T-helper 2 cell treated with Interferon-gamma antibody and Interleukin-4, amounts not matched to agents 100 ng/mL and 5 ng/mL, for 36 hours (primary cell): ENCODE measurements at regions not wholly inside any gene's neighbourhood (a gene's known extent, or its start where the extent isn't known, plus 50 kb on each side); places are given as distances from the start of the nearest gene placed in this dataset.

Experiments
- intact Hi-C: fragments of 100-400 bp; cut with micrococcal nuclease; formaldehyde crosslinking; loops from one replicate; pipeline ENCODE4 v1.15.1; 2023

DNA sequence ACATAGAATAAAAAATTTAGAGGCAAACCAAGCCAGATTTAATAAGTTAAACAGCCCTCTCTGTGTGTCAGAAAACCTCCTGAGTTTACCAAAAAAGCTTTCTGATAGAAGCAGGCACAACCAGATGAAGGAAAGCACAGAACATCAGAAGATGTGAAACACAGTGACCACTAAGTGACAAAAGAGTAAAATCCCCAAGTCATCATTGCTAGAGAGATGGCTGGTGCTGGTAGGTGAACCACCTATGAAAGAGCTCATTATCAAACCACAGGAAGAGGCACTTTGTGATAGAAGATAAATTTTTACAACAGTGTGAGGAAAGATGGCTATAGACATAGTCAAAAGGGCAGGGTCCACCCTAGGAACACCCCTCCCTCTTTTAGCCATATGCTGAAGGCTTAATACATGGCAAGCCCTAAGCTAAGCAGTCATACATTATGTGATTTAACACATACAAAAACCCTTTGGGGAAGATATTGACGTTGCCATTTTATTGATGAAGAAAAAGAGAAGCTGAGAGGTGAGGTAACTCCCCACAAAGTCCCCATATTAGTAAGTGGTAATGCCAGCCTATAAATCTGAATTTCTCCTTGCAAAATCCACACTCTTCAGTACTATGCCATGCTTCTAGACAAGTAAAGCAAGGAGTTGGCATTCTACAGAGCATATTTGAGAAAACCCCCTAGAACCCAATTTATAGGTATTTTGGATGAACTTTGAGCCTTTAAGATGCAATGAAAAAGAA, 449.9 kb downstream of the LRIG3 start:
- intact Hi-C loops = no loop called here

DNA sequence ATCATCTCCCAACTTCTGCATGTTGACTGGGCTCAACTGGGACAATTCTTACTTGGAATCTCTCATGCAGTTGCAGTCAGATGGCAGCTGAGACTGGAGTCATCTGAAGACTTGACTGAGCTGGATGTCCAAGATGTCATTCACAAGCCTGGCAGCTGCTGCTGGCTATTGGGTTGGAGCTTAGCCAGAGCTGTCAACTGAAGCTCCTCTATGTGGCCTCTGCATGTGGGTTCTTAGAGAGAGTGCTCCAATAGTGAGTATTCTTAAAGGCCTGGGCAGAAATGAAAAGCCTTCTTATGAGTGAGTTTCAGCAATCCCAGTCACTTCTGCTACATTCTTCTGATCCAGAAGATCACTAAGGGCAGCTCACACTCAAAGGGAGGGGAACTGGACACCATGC, 440.9 kb downstream of the LRIG3 start:
- intact Hi-C loops = no loop called here

DNA sequence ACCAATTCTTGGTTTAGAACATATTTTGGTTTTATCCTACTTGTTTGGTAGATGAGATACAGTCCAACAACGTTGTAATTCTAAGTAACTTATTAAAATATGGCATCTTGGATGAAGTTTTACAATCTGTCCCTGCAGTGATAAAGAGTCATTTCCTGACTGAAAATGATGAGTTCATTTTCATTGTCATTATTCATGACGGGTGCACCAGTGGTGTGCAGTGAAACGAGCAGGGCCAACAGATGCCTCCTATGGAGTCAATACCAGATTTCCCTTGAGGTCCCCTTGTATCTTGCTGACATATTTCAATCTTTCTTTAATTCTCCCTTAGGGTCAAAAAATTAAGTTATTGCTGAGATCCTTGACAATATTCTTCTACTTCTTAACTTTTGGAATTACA, 438.5 kb downstream of the LRIG3 start:
- intact Hi-C loops = no loop called here

DNA sequence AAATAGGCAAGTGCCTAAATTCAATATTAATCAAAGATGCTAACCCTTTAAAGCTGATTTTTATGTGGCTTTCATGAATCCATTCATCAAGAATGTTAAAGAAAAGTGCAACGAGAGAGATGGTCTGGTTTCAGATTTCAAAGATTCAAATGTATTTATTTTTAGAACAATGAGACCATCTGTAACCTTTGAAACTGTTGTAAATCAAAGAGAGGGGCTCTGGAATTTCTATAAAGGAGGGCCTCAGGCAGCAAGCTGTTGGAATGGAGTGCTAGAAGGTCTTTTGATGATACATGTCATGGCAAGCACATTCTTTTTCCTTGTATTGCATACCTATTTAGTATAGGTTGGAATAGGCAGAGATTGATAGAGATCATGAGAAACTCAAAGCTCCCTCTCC, 433.0 kb downstream of the LRIG3 start:
- intact Hi-C loops = no loop called here

DNA sequence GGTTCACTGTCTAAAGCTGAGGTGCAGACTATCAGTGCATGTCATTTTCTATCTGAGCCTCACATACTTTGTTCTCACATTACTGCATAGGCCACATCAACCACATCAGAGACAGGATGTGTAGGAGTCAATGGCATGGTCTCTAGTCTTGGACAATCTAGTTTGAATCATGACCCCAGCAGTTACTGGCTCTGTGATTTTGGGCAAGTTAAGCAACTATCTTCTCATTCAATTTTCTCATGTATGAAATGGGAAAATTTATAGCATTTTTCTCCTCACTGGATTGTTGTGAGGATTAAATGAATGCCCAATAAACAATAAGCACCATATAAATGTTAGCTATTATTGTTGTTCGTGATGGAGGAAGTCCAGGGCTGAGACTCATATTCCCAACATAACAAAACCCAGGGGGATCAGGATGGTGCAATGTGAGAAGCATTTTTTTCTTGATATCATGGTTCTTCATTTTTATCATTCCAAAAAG, 432.6 kb downstream of the LRIG3 start:
- intact Hi-C loops = no loop called here

DNA sequence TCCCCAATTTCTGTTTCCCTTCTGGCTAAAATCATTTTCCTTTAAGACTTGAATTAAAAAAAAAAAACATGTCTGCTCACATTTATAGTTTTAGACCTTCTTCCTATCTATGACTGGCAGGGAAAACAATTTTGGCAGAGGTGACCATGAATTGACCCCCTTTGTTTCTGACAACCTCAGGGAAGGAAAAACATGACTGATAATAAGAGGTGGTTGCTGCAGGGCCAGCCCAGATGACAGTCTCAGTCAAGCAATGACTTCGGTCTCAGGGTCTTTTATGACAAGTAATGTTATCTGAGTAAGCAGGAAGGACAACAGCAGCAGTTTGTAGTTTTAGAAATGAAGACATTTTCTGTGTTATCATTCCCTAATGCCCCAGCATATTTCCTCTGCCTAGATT, 430.9 kb downstream of the LRIG3 start:
- intact Hi-C loops = no loop called here

DNA sequence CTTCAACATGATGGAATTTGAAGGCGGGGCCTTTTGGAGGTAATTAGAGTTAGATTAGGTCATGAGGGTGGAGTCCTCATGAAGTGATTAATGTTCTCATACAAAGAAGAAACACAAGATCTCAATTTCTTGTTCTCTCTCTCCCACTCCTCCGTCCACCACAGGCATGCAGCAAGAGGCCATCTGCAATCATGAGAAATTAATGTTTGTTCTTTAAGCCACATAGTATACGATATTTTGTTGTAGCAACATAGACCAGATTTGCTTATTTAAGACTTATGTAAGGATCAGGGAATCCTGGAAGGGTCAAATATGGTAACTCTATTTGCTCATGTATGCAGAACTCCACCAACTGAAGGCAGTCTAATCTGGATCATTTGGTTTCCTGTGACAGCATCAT, 429.0 kb downstream of the LRIG3 start:
- intact Hi-C loops = no loop called here

DNA sequence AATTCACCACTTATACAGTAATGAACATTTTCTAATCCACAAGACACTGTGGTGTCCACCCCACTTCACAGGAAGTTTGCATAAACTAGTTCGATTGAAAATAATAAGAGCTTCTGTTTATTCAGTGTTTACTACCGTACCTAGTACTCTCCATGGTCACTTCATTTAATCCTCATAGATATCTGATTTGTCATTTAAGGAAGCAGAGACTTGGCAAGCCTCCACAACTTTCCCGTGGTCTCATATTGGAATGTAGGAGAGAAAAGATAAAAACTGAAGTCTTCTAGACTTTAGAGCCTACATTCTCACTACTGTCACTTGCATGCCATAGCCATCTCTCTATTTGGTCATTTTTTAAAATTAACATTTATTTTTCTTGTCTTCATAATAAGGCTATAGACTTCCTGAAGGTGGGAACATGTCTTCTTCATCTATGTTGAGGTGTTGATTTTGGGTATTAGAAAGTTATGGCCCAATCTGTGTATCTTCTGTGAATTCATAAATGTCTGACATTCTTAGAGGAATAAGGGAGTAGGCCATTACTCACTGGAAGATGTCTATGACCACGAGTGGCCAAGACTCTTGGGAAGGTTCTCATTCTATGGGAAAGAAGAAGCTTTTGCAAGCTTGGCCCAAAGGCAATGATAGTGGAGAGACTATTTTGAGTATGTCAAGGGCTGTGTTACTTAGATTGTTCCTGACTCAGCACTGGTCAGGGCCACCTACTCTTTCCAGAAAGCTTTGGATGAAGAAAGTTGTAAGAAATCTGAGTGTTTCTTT, 423.7 kb downstream of the LRIG3 start:
- intact Hi-C loops = no loop called here

DNA sequence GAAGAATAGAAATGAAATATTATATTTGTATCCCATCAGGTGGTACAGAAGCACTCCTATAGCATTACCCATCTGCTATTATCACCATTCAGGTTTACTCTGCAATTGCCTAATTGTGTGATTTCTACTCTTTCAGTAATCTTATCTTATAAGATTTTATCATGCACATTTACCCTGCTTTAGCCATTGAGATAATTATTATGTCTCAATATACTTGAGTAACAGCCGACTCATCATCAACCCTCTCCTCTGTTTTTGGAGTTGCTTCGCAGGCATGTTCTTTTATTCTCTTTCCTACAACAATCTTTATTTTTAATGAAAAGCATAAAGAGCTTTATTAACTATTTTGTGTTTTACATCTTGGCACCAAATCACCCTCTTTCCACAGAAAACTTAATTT, 419.9 kb downstream of the LRIG3 start:
- intact Hi-C loops = no loop called here

DNA sequence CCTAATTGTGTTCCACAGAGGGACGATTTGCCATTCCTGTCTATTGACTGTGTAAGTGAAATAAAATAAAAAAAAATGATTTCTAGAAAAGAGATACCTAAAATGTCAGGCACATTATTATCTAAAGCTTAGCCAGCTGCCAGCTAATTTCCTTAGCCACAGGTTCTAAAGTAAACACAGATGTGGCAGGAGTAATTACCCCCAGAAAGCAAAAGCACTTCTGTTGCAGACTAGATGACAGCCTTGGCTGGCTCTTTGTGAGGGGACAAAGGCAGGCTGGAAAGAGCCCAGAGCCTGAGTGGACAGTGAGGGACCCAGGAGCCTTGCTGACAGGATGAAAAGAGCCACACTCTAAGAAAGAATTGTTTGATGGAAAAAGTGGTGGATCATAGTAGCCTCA, 418.1 kb downstream of the LRIG3 start:
- intact Hi-C loops = no loop called here

DNA sequence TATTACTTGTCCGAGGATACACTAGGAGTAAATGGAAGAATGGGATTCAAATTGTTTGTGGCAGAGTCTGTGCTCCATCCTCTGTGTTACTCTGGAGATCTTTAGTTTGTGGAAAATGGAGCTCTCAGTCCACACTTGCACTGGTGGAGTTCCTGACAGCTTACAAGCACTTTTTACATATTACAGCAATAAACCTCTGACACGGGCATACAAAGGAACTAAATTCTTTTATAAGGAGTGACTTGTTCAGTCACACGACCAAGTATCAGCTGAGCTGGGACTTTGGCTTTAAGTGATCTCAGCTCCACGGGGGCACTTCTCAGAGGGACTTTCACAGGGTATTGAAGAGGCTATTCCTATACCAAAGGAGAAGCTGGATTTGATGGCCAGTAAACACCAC, 417.5 kb downstream of the LRIG3 start:
- intact Hi-C loops = no loop called here

DNA sequence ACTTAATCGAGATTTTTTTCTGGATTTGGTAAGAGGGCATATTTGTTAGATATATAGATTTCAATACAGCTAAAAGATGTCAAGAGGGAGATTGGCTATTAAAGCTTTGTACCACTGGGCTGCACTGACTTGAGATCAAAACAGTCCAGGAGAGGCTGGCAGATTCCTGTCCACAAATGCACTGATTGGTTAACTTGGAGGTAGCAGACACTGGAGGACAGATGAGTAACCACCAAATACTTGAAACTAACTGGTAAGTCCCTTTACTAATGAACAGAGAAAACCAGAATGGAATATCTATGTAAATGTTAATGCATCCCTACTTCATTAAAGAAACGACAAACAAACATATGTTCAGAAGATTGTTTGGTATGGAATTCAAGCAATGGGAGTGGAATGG, 416.6 kb downstream of the LRIG3 start:
- intact Hi-C loops = no loop called here

DNA sequence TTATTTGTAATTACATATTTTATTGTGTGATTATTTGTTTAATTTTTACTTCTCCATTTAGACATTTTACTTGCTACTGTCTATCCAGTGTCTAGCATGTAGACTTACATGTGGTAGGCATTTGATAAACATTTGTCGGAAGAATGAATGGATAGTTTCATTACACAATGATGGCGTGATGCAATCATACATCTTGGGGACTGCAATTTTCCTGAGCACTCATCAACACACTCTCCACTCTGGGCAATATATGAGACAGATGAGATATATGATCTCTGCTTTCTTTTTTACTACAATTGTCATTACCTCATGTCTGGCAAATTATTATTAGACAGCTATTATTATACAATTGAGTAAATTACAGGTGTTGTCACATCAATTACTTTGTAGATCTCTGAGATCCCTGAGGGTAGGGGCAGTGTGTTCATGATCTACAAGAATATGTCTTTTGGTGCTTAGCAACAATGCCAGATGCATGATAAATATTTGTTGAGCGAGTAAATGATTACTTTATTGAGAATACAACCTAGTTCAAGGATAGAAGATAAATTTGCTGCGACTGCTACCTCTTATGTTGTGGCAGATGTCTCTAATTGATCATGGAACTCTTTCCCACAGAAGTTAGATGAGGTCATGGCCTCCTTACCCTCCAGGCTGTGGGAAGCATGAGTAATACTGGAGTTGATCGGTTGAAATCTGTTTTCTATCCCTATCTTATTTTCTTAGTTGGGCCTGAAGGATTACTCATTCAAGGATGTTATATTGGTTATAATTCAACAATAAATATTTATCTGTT, 416.0 kb downstream of the LRIG3 start:
- intact Hi-C loops = no loop called here

DNA sequence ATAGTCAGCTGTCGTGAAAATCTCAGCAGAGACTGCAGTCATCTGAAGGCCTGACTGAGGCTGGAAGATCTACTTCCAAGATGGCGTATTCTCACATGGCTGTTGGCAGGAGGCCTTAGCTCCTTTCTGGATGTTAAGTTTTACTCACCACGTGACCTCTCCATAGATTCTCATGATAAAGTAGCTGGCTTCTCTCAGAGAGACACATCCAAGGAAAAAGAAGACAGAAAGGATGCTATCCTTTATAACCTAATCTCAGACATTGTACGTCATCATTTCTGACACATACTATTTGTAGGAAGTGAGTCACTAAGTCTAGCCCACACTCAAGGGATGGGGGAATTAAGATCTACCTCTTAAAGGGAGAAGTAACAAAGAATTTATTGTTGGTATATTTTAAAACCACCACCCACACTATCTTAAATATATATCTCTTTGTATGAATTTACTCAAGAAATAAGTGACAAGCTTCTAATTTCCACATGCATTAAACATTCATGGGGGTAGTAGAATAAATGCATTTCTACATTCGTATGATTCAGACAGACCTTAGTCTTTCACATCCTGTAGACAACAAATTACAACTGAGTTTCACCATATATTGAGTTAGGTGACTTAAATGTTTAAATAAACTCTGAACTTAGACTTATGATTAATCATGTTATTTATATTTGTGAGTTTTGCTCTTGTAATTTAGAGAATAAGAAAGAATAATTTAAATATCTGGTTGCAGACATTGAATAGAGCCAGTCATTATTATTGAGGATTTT, 411.0 kb downstream of the LRIG3 start:
- intact Hi-C loops = no loop called here

DNA sequence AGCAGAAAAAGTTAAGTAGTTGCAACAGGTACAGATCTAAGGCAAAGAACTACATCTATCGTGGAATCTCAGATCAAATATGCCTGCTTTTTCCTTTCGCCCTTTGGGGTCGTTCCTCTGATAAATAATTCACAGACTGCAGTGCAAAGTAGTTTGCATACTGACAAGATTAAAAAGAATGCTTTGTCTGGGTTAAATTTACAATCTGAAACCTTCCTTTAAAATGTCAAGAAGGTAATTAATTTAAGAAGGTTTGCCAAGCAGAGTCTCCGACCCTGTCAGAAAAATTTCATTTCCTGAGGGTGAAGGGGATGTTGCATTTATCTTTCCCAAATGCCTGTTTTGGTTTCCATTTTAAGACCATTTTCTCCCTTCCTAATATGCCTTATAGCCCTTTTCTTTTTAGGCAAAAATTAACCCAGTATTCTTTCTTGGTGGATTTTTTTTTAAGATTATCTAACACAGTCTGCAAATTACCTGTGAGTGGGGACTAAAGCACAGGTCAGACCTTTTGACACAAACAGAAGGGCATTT, 406.9 kb downstream of the LRIG3 start:
- intact Hi-C loops = no loop called here

DNA sequence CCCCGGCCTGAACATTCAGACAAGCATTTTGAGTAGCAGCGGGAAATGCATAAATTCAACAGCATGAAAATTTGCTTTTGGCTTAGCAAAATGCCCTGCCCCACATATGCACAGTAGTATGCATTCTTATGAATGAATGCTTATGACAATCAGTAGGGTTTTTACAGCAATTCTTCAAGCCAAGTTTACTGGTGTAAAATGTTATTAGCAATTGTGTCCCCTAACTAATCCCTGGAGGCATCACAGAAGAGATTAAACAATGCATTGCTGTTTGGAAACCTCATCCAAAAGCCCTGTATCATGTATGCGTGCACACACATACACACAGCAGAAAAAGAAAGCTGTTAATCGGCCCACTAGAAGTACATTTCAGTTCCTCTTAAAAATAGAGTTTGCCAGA, 406.5 kb downstream of the LRIG3 start:
- intact Hi-C loops = no loop called here

DNA sequence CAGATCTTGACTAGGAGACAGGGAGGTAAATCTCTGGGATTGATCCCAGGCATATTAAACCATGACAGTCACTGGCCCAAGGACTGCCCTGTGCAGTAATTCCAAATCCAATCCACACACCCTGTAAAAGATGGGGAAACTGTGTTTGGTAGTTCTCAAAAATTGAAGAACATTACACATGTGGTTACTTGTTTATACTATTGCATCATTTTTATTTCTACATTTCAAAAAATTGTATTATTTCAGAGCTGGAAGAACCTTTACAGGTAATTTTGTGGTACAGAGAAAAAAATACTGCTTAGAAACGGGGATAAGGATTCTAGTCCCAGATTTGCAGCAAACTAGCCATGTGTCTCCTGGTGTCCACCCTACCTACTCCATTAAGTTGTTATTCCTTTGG, 400.5 kb downstream of the LRIG3 start:
- intact Hi-C loops = no loop called here

DNA sequence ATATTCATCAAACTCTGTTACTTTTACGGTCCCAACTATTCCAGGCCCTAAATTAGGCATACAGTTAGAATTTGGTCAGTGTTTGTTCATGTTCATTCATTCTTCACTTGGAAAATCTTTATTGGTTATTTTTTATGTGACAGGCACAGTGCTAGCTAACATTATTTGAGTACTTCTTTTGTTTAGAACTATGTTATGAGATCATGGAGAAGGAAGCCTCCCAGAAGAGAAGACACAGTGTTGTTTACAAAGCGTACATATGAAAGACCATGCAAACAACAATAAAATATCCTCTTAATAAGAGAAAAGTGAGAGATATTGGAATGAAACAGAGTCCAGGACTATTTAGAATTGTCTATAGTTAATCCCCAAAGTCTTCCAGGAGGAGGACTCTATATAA, 399.2 kb downstream of the LRIG3 start:
- intact Hi-C loops = no loop called here

DNA sequence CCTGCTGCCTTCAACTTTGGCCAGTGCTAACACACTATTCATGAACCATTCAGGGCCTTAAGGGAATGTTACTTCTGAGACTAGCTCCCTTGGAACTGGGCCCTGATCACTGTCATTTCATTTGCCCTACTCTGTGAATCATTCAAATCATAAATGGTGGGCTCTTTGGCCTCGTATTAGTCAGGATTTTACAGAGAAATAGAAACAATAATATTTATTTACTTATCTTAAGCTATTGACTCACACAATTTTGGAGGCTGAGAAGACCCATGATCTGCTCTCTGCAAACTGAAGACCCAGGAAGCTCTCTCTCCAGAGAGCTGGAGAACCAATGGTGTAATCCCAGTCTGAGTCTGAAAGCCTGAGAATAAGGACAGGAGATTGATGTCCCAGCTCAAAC, 398.5 kb downstream of the LRIG3 start:
- intact Hi-C loops = no loop called here

DNA sequence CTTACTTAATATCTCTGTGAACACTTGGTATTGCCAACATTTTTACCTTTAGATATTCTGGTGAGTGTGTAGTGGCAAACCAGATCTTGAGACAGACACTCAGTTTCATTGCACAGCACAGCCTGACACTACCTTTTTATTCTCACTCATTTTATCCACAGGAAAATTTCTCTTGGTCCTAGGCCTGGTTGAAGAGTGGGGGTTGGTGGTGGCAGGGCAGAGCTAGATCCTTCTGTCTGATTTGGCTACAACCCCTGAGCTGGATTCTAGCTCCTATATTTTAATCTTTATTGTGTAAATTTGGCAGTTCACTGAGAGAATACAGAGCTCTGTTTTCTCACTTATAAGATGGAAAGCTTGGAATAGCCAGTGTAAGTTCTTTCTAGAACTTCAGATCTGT, 396.9 kb downstream of the LRIG3 start:
- intact Hi-C loops = no loop called here

DNA sequence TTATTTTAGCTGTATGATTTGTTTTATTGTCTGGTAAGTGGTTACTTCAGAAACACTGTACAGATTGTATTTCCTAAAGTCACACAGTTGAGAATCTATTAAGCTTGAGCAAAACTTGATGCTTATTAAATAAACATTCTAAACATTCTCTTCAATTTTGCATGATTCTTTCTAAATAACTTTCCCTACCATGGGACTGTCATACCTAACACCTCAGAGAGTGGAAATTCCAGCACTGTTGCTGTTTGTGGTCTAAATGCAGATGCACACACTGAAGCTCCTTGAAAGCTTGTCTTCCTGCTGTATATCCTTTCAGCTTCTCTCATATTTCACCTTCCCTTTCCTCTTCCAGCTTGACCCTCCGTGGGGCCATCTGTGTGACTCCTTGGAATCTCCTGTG, 392.0 kb downstream of the LRIG3 start:
- intact Hi-C loops = no loop called here
